ENCODE measurements at regions not wholly inside any gene's neighbourhood (a gene's known extent, or its start where the extent isn't known, plus 50 kb on each side); places are given as distances from the start of the nearest gene placed in this dataset.

DNA sequence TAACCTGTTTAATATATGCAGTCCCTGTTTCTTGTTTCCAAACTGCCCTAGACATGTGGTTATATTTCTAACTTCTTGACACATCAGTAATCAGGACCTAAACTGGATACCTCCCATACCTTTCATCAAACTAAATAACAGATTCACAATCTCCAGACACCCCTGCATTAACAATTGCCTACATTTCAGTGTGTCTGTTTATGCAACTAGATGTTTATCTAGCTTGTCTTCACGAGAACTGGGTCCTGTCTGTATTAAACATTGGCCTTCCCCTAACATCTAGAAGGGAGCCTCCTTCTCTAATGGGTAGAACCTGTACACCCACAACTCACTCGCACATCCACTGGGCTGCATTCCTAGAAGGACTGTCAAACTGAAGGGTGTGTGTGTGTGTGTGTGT lies 683.7 kb upstream of the FZD8 start:
- TF ChIP-seq, protein P1, sequence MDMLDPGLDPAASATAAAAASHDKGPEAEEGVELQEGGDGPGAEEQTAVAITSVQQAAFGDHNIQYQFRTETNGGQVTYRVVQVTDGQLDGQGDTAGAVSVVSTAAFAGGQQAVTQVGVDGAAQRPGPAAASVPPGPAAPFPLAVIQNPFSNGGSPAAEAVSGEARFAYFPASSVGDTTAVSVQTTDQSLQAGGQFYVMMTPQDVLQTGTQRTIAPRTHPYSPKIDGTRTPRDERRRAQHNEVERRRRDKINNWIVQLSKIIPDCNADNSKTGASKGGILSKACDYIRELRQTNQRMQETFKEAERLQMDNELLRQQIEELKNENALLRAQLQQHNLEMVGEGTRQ (IDR thresholded peaks at IDR 0.05; ENCODE audit: low read depth, low read length), result no peak
- TF ChIP-seq BHLHE40 (IDR thresholded peaks at IDR 0.05; ENCODE audit: low read depth, low read length), result no peak

All from IMR-90 (cell line).